T-cell (primary cell): ENCODE measurements at regions not wholly inside any gene's neighbourhood (a gene's known extent, or its start where the extent isn't known, plus 50 kb on each side); places are given as distances from the start of the nearest gene placed in this dataset.

Experiments
- ATAC-seq, 4 experiments: fragments of 200-7000 bp in 3 of 4; fragments of 150-1000 bp in 1 of 4; cut with Tn5 transposase; replicated peaks in 1 of 4; 1 replicate in 3 of 4; 2 replicates in 1 of 4; pipeline ENCODE4 v1.10.0; 2021; ENCODE audit warnings: moderate library complexity in 3 of 4, mild to moderate bottlenecking in 2 of 4, moderate number of reproducible peaks in 1 of 4
- CTCF ChIA-PET, 2 donors: fragments of 300-600 bp; sonication (Branson Sonifier 250); formaldehyde crosslinking; loops; one replicate each; lab custom pipeline; 2022; ENCODE audit warnings: antibody characterized with exemption in 2 of 2; lab: Charles Lee
- POLR2A ChIA-PET, 2 donors: fragments of 300-600 bp; sonication (Branson Sonifier 250); formaldehyde crosslinking; loops; one replicate each; lab custom pipeline; 2022; ENCODE audit warnings: antibody characterized with exemption in 2 of 2; lab: Charles Lee
- DNase-seq, 35 experiments: peaks; one replicate each; pipeline versions ENCODE4 v3.0.0 to v3.0.0-alpha.2; 2013 to 2023
- H3K27ac ChIP-seq: one replicate; pipeline ENCODE4 v1.5.1; 2013; ENCODE audit warnings: low read length
- H3K27me3 ChIP-seq, 2 experiments: replicated peaks in 1 of 2; 1 replicate in 1 of 2; 2 replicates in 1 of 2; pipeline versions ENCODE4 v1.6.1 to v1.7.0; 2013; ENCODE audit warnings: low read length in 1 of 2, mixed read lengths in 1 of 2; ENCODE audit not compliant: control insufficient read depth in 2 of 2, insufficient read depth in 2 of 2; ENCODE audit errors: extremely low read depth in 1 of 2
- H3K36me3 ChIP-seq, 2 donors: 1 replicate in 1 of 2; 2 replicates in 1 of 2; pipeline versions ENCODE4 v1.6.1 to v1.7.0; 2013; ENCODE audit warnings: low read length in 1 of 2; ENCODE audit not compliant: control insufficient read depth in 2 of 2, insufficient read depth in 1 of 2; ENCODE audit errors: extremely low read depth in 1 of 2
- H3K4me1 ChIP-seq, 2 experiments: 1 replicate in 1 of 2; 2 replicates in 1 of 2; pipeline versions ENCODE4 v1.6.1 to v1.7.0; 2013; ENCODE audit warnings: low read length in 2 of 2, mixed read lengths in 1 of 2; ENCODE audit not compliant: insufficient read depth in 2 of 2, control insufficient read depth in 1 of 2; ENCODE audit errors: extremely low read depth in 1 of 2
- H3K4me3 ChIP-seq, 2 donors: 1 replicate in 1 of 2; 2 replicates in 1 of 2; pipeline versions ENCODE4 v1.5.1 to v1.7.0; 2013; ENCODE audit warnings: mild to moderate bottlenecking in 2 of 2, low read length in 1 of 2, moderate library complexity in 1 of 2; ENCODE audit not compliant: control insufficient read depth in 1 of 2; ENCODE audit errors: extremely low read depth in 1 of 2
- H3K9me3 ChIP-seq: 2 replicates; pipeline ENCODE4 v1.7.0; 2013
- H3K27ac Mint-ChIP-seq, 2 donors: one replicate each; pipeline ENCODE4 v1.8.0; 2020 to 2021; ENCODE audit warnings: mild to moderate bottlenecking in 2 of 2, mixed read lengths in 2 of 2
- H3K27me3 Mint-ChIP-seq, 2 donors: one replicate each; pipeline ENCODE4 v1.8.0; 2021 to 2022; ENCODE audit warnings: mixed read lengths in 2 of 2
- H3K36me3 Mint-ChIP-seq: one replicate; pipeline ENCODE4 v1.8.0; 2021; ENCODE audit warnings: mixed read lengths
- H3K4me1 Mint-ChIP-seq, 3 donors: one replicate each; pipeline ENCODE4 v1.8.0; 2020 to 2022; ENCODE audit warnings: mixed read lengths in 3 of 3, mild to moderate bottlenecking in 1 of 3
- H3K4me3 Mint-ChIP-seq, 3 donors: one replicate each; pipeline ENCODE4 v1.8.0; 2020 to 2022; ENCODE audit warnings: mild to moderate bottlenecking in 3 of 3, mixed read lengths in 3 of 3, moderate library complexity in 3 of 3
- H3K9me3 Mint-ChIP-seq, 3 donors: one replicate each; pipeline ENCODE4 v1.8.0; 2020 to 2022; ENCODE audit warnings: mixed read lengths in 3 of 3
- WGBS: methylation state at CpG from one replicate; pipeline ENCODE4 v1.1.5; 2013; ENCODE audit warnings: missing lambda C conversion rate; ENCODE audit not compliant: insufficient coverage; 5-methylcytosine and 5-hydroxymethylcytosine counted together

DNA sequence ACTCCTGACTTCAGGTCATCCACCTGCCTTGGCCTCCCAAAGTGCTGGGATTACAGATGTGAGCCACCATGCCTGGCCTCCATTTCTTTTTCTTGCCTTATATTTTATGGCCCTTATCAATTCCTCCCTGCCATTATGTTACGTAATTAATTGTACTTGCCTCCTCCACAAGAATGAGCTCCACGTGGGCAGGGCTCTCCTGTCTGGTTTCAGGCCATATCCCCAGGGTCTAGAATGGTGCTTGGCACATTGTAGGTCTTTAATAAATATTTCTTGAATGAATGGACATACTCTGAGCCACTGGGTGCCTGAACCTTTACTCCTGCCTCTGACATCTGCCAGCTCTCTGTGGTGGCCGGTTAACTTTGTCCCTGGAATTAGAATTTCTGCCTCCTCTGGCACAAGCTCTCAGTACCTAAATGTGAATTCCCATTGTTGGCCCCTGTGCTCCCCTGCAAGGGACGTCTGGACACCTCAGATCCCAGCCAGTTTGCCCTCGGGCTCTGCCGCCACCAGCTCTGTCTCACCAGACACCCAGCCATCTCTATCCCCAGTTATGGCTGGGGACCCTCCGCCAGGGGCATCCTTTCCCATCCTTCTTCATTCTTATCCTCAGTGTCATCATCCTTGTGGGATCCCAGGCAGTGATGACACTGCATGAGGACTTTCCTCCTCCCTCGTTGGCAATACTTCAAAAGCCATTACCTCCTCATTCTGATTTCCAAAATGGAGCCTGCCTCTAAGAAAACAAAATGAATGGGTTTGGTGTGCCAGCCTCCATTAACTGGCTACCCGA lies 165.6 kb upstream of the SMAD3 start:
- no peak for DNase-seq
- Histone ChIP-seq H3K27ac (no peak overlapping the region), H3K4me3 (no peak overlapping the region), H3K36me3 (no peaks in the 10 kb centered on the region), H3K4me1 (peaks cover 0 to 3% of the 10 kb centered on the region in 2 experiments), H3K9me3 (no peaks in the 10 kb centered on the region), H3K27me3 (no peaks in the 10 kb centered on the region)
- H3K27ac Mint-ChIP-seq: no peak overlapping the region
- peaks cover 0 to 4% (median 0%) of the 10 kb centered on the region in 3 donors for H3K9me3 Mint-ChIP-seq
- H3K4me3 Mint-ChIP-seq: no peak overlapping the region
- H3K4me1 Mint-ChIP-seq: peaks cover 2 to 13% (median 6%) of the 10 kb centered on the region in 3 donors
- CTCF ChIA-PET: interaction anchor here in 1 of 2 donors (0.6 kb wide), 1 partner anchor 30 kb away, joined by 4 read pairs; no protein-coding TSS in a partner anchor
- POLR2A ChIA-PET: interaction anchor here in 1 of 2 donors (0.7 kb wide), 1 partner anchor 8 kb away, joined by 4 read pairs; no protein-coding TSS in a partner anchor
- WGBS: 89% methylated on average over 5 of the region's 9 CpGs
- H3K36me3 Mint-ChIP-seq: no peaks in the 10 kb centered on the region
- no peak for ATAC-seq
- H3K27me3 Mint-ChIP-seq: no peaks in the 10 kb centered on the region

DNA sequence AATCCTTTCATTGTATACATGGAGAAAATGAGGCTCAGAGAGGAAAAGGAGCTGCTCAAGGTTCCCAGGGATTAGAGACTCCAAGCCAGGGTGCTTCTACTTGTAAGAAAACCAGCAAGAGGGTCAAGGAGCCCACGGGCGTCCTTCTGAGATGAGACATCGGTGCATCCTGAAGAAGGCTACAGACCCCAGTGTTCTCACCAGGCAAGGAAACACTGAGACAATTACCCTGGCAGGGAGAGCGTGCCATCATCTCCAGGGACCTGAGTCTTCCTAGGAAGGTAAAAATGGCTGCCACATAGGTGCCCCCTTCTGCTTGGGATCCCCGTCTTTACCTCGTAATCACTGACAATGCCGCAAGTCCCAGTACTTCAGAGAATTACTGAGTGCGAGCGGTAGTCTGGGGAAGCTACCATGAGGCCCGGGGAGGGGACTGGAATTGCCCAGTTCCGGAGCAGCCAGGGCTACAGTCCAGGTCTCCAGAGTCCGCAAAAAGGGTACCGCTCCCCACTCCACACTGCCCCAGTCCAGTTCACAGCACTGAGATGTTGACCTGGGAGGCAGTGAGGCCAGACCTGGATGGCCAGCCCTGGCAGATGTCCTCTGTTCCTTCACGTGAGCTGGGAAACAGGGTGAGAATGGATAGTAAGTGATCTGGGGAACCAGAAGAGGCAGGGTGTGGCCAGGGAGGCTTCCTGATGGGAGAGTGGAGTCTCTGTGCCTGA lies 164.7 kb upstream of the SMAD3 start:
- H3K9me3 Mint-ChIP-seq: peaks cover 0 to 4% (median 0%) of the 10 kb centered on the region in 3 donors
- ChIA-PET CTCF (no interaction called here), POLR2A (interaction anchor here in 1 of 2 donors (0.7 kb wide), 1 partner anchor 7 kb away, joined by 4 read pairs; no protein-coding TSS in a partner anchor)
- no peak for ATAC-seq
- H3K27me3 ChIP-seq: no peaks in the 10 kb centered on the region
- peaks cover 0 to 3% of the 10 kb centered on the region in 2 experiments for H3K4me1 ChIP-seq
- H3K4me1 Mint-ChIP-seq: peaks cover 2 to 6% (median 3%) of the 10 kb centered on the region in 3 donors
- H3K9me3 ChIP-seq: no peaks in the 10 kb centered on the region
- H3K4me3 ChIP-seq: no peak overlapping the region
- WGBS: 87% methylated on average over 12 of the region's 14 CpGs
- no peak overlapping the region for H3K27ac Mint-ChIP-seq
- no peaks in the 10 kb centered on the region for H3K36me3 Mint-ChIP-seq
- no peaks in the 10 kb centered on the region for H3K36me3 ChIP-seq
- H3K4me3 Mint-ChIP-seq: no peak overlapping the region
- no peak for DNase-seq
- no peak overlapping the region for H3K27ac ChIP-seq
- H3K27me3 Mint-ChIP-seq: no peaks in the 10 kb centered on the region

DNA sequence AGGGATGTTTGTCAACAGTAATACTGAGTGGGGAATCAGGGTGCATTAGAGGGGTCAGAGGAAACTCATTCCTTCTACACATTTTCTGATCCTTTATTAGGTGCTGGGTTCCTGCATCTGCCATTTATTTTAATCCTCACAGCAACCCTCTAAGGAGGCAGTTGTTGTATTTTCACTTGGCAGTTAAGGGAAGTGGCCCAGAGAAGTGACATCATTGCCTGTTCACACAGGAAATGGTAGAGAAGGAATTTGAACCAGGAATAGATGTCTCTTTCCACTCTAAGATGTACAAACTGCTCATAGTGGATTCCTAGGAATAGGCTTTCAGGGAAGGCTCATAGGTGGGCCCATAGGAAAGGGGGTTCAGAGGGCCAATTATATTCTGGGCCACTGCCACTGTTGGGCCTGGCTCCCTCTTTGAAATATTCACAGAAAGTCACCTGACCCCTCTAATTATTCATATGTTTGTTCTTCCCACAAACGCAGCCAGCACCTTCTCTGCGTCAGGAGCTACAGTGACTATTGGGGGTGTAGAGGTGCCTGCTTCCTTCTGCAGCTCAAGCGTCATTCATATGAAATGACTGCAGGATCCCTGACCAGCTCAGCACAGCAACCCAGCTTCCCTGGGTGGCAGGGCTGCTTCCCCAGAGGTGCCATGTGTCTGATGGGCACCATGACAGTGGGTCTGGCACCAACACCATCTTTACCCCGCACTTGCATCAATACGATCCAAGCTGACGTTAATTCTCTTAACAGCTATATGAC lies 163.9 kb upstream of the SMAD3 start:
- no peak for DNase-seq
- Mint-ChIP-seq H3K4me1 (peaks cover 2 to 6% (median 3%) of the 10 kb centered on the region in 3 donors), H3K36me3 (no peaks in the 10 kb centered on the region), H3K4me3 (no peak overlapping the region), H3K27ac (no peak overlapping the region), H3K27me3 (peaks cover 0 to 3% of the 10 kb centered on the region in 2 donors), H3K9me3 (peaks cover 0 to 7% (median 4%) of the 10 kb centered on the region in 3 donors)
- no peak for ATAC-seq
- no CpG with 5 or more reads among the region's 6 CpGs for WGBS
- H3K27me3 ChIP-seq: no peaks in the 10 kb centered on the region
- POLR2A ChIA-PET: no interaction called here
- no peaks in the 10 kb centered on the region for H3K36me3 ChIP-seq
- H3K9me3 ChIP-seq: no peaks in the 10 kb centered on the region
- no peak overlapping the region for H3K4me3 ChIP-seq
- H3K4me1 ChIP-seq: peaks cover 0 to 3% of the 10 kb centered on the region in 2 experiments
- H3K27ac ChIP-seq: no peak overlapping the region
- CTCF ChIA-PET: interaction anchor here in 1 of 2 donors (0.7 to 0.8 kb wide), 3 partner anchors 48 to 1376 kb away, joined by 5 to 7 read pairs (median 5); partner anchors contain the start of gene FEM1B

GRCh38 chr15:66905185-66905584 lies 160.2 kb upstream of the SMAD3 start:
- Histone ChIP-seq H3K9me3 (no peaks in the 10 kb centered on the region), H3K36me3 (no peaks in the 10 kb centered on the region), H3K4me1 (no peaks in the 10 kb centered on the region), H3K27me3 (peaks cover 0 to 7% of the 10 kb centered on the region in 2 experiments), H3K4me3 (no peak overlapping the region), H3K27ac (no peak overlapping the region)
- DNase-seq (no peak), ATAC-seq (no peak)
- peaks cover 0 to 9% (median 6%) of the 10 kb centered on the region in 3 donors for H3K9me3 Mint-ChIP-seq
- no CpG with 5 or more reads among the region's 2 CpGs for WGBS
- POLR2A ChIA-PET: no interaction called here
- peaks cover 2 to 6% (median 5%) of the 10 kb centered on the region in 3 donors for H3K4me1 Mint-ChIP-seq
- CTCF ChIA-PET: no interaction called here
- no peak overlapping the region for H3K27ac Mint-ChIP-seq
- no peaks in the 10 kb centered on the region for H3K36me3 Mint-ChIP-seq
- peaks cover 0 to 5% of the 10 kb centered on the region in 2 donors for H3K27me3 Mint-ChIP-seq
- H3K4me3 Mint-ChIP-seq: no peak overlapping the region

- DNase-seq (no peak), ATAC-seq (no peak)
- no peak overlapping the region for H3K27ac Mint-ChIP-seq
- Histone ChIP-seq H3K4me1 (peaks cover 0 to under 1% of the 10 kb centered on the region in 2 experiments), H3K27me3 (peaks cover 0 to 7% of the 10 kb centered on the region in 2 experiments), H3K9me3 (no peaks in the 10 kb centered on the region), H3K4me3 (no peak overlapping the region), H3K36me3 (no peaks in the 10 kb centered on the region), H3K27ac (no peak overlapping the region)
- no peak overlapping the region for H3K4me3 Mint-ChIP-seq
- CTCF ChIA-PET: no interaction called here
- peaks cover 0 to 9% (median 6%) of the 10 kb centered on the region in 3 donors for H3K9me3 Mint-ChIP-seq
- 92% methylated on average over 2 of the region's 2 CpGs for WGBS
- peaks cover 0 to 5% of the 10 kb centered on the region in 2 donors for H3K27me3 Mint-ChIP-seq
- peaks cover 7 to 8% (median 7%) of the 10 kb centered on the region in 3 donors for H3K4me1 Mint-ChIP-seq
- POLR2A ChIA-PET: no interaction called here
- H3K36me3 Mint-ChIP-seq: no peaks in the 10 kb centered on the region
Observed at GRCh38 chr15:66905954-66906353, 159.4 kb upstream of the SMAD3 start.
